ENCODE measurements at regions not wholly inside any gene's neighbourhood (a gene's known extent, or its start where the extent isn't known, plus 50 kb on each side); places are given as distances from the start of the nearest gene placed in this dataset.
A peak's percentile ranks its signal among the peaks of the same experiment; 100 is the strongest.

- Histone ChIP-seq H4K20me1 (ENCODE audit: control insufficient read depth, insufficient read depth, insufficient read length) (no peaks in the 10 kb centered on the region), H3K9ac (ENCODE audit: extremely low read depth, insufficient read length, low read length) (no peak overlapping the region), H3K23me2 (ENCODE audit: insufficient read length, low read depth, low read length, poor library complexity, severe bottlenecking) (no peaks in the 10 kb centered on the region), H3K18ac (ENCODE audit: insufficient read length, low read depth, low read length) (no peak overlapping the region), H3K27me3 (ENCODE audit: insufficient read depth, low read length) (no peaks in the 10 kb centered on the region), H4K91ac (ENCODE audit: insufficient read length, low read depth, low read length) (no peak overlapping the region), H3K4ac (ENCODE audit: low read depth, low read length) (no peak overlapping the region), H2BK5ac (ENCODE audit: insufficient read length, low read length) (no peak overlapping the region), H3K14ac (ENCODE audit: insufficient read depth, low read length) (peak overlapping the region; percentile 42; the same call in 1 of the 2 replicates), H2BK12ac (ENCODE audit: insufficient read length, low read depth, low read length) (no peak overlapping the region), H3K56ac (ENCODE audit: insufficient read length, low read depth, low read length) (no peak overlapping the region), H2AK5ac (ENCODE audit: insufficient read length, low read length) (no peak overlapping the region), H3K4me2 (ENCODE audit: insufficient read depth, insufficient read length, low read length) (no peak overlapping the region), H3K79me2 (ENCODE audit: insufficient read depth, low read length) (no peaks in the 10 kb centered on the region), H2BK120ac (ENCODE audit: low read depth, low read length, poor library complexity, severe bottlenecking) (no peak overlapping the region), H3K23ac (ENCODE audit: insufficient read length, low read depth, low read length) (no peak overlapping the region), H3K27ac (ENCODE audit: insufficient read length, low read depth, low read length) (no peak overlapping the region), H4K5ac (ENCODE audit: insufficient read length, low read depth, low read length) (no peak overlapping the region), H2BK20ac (ENCODE audit: low read depth, low read length, poor library complexity, severe bottlenecking) (no peak overlapping the region), H3K79me1 (ENCODE audit: insufficient read depth, low read depth, low read length, poor library complexity, severe bottlenecking) (no peaks in the 10 kb centered on the region), H3K9me3 (ENCODE audit: control insufficient read depth, low read depth, low read length) (no peaks in the 10 kb centered on the region), H2BK15ac (ENCODE audit: low read depth, low read length) (no peak overlapping the region), H2AFZ (ENCODE audit: low read length) (no peak overlapping the region), H3T11ph (ENCODE audit: low read length) (no peak overlapping the region), H4K8ac (replicated peaks; ENCODE audit: insufficient read length, low read depth, low read length) (no peak overlapping the region), H3K4me1 (ENCODE audit: insufficient read depth, low read length) (no peaks in the 10 kb centered on the region)
- DNase-seq = no peak
- Mint-ChIP-seq H3K27me3 (ENCODE audit: low read depth) (no peaks in the 10 kb centered on the region), H3K4me3 (no peak overlapping the region), H3K9me3 (peaks cover 3 to 11% of the 10 kb centered on the region in 2 experiments; a peak in 4 of 5 replicates), H3K36me3 (ENCODE audit: insufficient read depth in 1 of 3, low read depth in 3 of 3) (peaks cover 0 to 3% (median 0%) of the 10 kb centered on the region in 3 experiments; a peak in 2 of 7 replicates), H3K27ac (no peak overlapping the region), H3K4me1 (no peaks in the 10 kb centered on the region)
- no peak for TF ChIP-seq CTCF (conservative IDR thresholded peaks at IDR 0.05)
Observed at GRCh38 chr9:82424599-82425120, 436.1 kb downstream of the SPATA31D1 start.
